ENCODE measurements at regions not wholly inside any gene's neighbourhood (a gene's known extent, or its start where the extent isn't known, plus 50 kb on each side); places are given as distances from the start of the nearest gene placed in this dataset.

DNA sequence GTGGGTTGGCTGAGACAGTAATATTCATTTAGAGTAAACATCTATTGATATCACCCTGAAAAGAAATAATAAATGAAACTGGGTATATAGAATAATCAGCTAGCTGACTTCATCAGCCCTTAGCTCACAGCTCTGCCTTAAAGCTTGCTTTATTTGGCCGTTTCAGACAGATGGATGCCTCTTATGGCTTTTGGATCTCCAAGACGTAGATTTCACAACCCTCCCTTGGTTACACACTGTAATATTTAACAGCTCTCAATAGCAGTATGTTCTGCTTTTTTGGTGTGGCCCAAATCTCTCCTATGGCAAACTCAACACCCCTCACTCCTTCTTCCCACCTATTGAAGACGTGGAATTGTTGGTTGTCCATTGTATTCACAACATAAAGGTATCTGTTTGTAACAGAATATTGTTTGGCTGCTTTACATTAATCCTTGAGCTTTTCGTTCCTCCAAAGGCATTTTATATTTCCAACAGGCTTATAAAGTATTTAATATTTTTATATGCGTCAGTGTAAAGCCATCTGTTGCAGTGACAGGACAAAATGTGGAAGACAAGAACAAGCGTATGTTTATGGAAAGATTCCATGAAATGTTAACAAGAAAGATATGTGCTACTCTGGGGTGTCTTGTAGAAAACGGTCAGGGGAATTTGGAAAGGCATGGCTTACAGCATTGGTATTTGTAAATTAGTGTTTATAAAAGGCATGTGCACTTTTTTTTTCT lies 837.0 kb upstream of the RBFOX1 start:
- Histone ChIP-seq H3K4me1 (no peaks in the 10 kb centered on the region), H3K27me3 (replicated peaks in 1 of 7) (no peaks in the 10 kb centered on the region), H3K36me3 (no peaks in the 10 kb centered on the region), H3K27ac (no peak overlapping the region), H3K9me3 (peaks cover 0 to 31% (median 3%) of the 10 kb centered on the region in 8 donors), H3K4me3 (no peak overlapping the region)
- intact Hi-C loops (cut with DNase I; ENCODE audit: low total_unique reads), result no loop called here
- 63 to 75% (median 66%) methylated on average over 7 of the region's 7 CpGs for WGBS, 5 donors
- TF ChIP-seq POLR2AphosphoS5 (IDR thresholded peaks at IDR 0.05) (no peak), POLR2A (IDR thresholded peaks at IDR 0.05) (no peak)
- TF ChIP-seq, protein P1, sequence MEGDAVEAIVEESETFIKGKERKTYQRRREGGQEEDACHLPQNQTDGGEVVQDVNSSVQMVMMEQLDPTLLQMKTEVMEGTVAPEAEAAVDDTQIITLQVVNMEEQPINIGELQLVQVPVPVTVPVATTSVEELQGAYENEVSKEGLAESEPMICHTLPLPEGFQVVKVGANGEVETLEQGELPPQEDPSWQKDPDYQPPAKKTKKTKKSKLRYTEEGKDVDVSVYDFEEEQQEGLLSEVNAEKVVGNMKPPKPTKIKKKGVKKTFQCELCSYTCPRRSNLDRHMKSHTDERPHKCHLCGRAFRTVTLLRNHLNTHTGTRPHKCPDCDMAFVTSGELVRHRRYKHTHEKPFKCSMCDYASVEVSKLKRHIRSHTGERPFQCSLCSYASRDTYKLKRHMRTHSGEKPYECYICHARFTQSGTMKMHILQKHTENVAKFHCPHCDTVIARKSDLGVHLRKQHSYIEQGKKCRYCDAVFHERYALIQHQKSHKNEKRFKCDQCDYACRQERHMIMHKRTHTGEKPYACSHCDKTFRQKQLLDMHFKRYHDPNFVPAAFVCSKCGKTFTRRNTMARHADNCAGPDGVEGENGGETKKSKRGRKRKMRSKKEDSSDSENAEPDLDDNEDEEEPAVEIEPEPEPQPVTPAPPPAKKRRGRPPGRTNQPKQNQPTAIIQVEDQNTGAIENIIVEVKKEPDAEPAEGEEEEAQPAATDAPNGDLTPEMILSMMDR (IDR thresholded peaks at IDR 0.05 in 8 of 11, conservative IDR thresholded peaks at IDR 0.05 in 3 of 11), result no peak
- DNase-seq, result no peak

- intact Hi-C loops (cut with DNase I; ENCODE audit: low total_unique reads), result no loop called here
- H3K4me3 ChIP-seq, result no peak overlapping the region
- no peak for TF ChIP-seq POLR2A (IDR thresholded peaks at IDR 0.05)
- TF ChIP-seq, protein P1 (IDR thresholded peaks at IDR 0.05 in 8 of 11, conservative IDR thresholded peaks at IDR 0.05 in 3 of 11), result no peak
Measured at GRCh38 chr16:6494716-6495115, 837.9 kb upstream of the RBFOX1 start.

DNA sequence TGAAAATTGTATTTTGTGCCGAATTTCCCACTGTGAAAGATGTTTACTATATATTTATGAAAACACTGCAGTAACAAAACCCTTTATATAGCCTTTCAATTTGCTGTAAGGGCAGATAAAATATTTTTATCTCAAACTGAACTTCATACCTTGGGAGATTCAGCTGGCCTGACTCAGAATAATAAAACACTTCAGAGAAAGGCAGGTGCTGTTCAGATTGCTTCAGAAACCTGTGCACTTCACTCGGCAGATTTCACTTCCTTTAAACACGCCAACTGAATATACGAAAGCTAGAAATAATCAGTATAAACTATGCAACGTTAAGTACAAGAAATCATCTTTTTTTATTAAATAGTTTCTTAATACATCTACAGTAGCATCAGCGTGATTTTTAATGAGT lies 839.1 kb upstream of the RBFOX1 start:
- H3K4me1 ChIP-seq, result no peaks in the 10 kb centered on the region
- H3K36me3 ChIP-seq, result no peaks in the 10 kb centered on the region
- H3K27me3 ChIP-seq (replicated peaks in 1 of 7), result no peaks in the 10 kb centered on the region
- DNase-seq, result no peak
- no peak overlapping the region for H3K4me3 ChIP-seq
- TF ChIP-seq, protein P1 (IDR thresholded peaks at IDR 0.05 in 8 of 11, conservative IDR thresholded peaks at IDR 0.05 in 3 of 11), result no peak
- no peak for TF ChIP-seq POLR2AphosphoS5 (IDR thresholded peaks at IDR 0.05)
- TF ChIP-seq POLR2A (IDR thresholded peaks at IDR 0.05), result no peak
- intact Hi-C loops (cut with DNase I; ENCODE audit: low total_unique reads), result no loop called here
- WGBS, 5 donors, result 78 to 87% (median 82%) methylated on average over 6 of the region's 6 CpGs
- peaks cover 0 to 25% (median 3%) of the 10 kb centered on the region in 8 donors for H3K9me3 ChIP-seq
- no peak overlapping the region for H3K27ac ChIP-seq

More at GRCh38 chr16:6494716-6495115, 837.9 kb upstream of the RBFOX1 start:
- H3K27ac ChIP-seq, result no peak overlapping the region
- no peak for DNase-seq
- H3K9me3 ChIP-seq, result peaks cover 0 to 30% (median 3%) of the 10 kb centered on the region in 8 donors
- no peaks in the 10 kb centered on the region for H3K27me3 ChIP-seq (replicated peaks in 1 of 7)
- WGBS, 5 donors, result 90 to 97% (median 91%) methylated on average over 6 of the region's 6 CpGs
- no peaks in the 10 kb centered on the region for H3K36me3 ChIP-seq
- no peaks in the 10 kb centered on the region for H3K4me1 ChIP-seq

- H3K4me3 ChIP-seq, result no peak overlapping the region
- no peaks in the 10 kb centered on the region for H3K27me3 ChIP-seq (replicated peaks in 1 of 7)
- intact Hi-C loops (cut with DNase I; ENCODE audit: low total_unique reads), result no loop called here
Measured at GRCh38 chr16:6492742-6493141, 839.9 kb upstream of the RBFOX1 start.

More at GRCh38 chr16:6492742-6493141, 839.9 kb upstream of the RBFOX1 start:
- Histone ChIP-seq H3K4me1 (no peaks in the 10 kb centered on the region), H3K27ac (no peak overlapping the region), H3K36me3 (no peaks in the 10 kb centered on the region), H3K9me3 (peaks cover 0 to 23% (median 3%) of the 10 kb centered on the region in 8 donors)
- no peak for DNase-seq
- TF ChIP-seq, protein P1 (IDR thresholded peaks at IDR 0.05 in 8 of 11, conservative IDR thresholded peaks at IDR 0.05 in 3 of 11), result no peak
- TF ChIP-seq POLR2A (IDR thresholded peaks at IDR 0.05), result no peak
- TF ChIP-seq POLR2AphosphoS5 (IDR thresholded peaks at IDR 0.05), result no peak
